Suprapubic skin (tissue), 4 donors: ENCODE measurements at regions not wholly inside any gene's neighbourhood (a gene's known extent, or its start where the extent isn't known, plus 50 kb on each side); places are given as distances from the start of the nearest gene placed in this dataset.

ENCODE experiments used
- DNase-seq, 2 donors: peaks; one replicate each; pipeline ENCODE4 v3.0.0-alpha.2; 2019; ENCODE audit warnings: low spot score in 2 of 2
- H3K27ac ChIP-seq: fragments of 200-600 bp; sonication (generic); one replicate; pipeline ENCODE4 v1.5.1; 2019
- H3K27me3 ChIP-seq: fragments of 200-600 bp; sonication (generic); one replicate; pipeline ENCODE4 v1.5.1; 2019
- H3K36me3 ChIP-seq: fragments of 200-600 bp; sonication (generic); one replicate; pipeline ENCODE4 v1.5.1; 2019
- H3K4me1 ChIP-seq: fragments of 200-600 bp; sonication (generic); one replicate; pipeline ENCODE4 v1.5.1; 2019
- H3K4me3 ChIP-seq: fragments of 200-600 bp; sonication (generic); one replicate; pipeline ENCODE4 v1.5.1; 2019; ENCODE audit warnings: mild to moderate bottlenecking
- H3K9me3 ChIP-seq: fragments of 200-600 bp; sonication (generic); one replicate; pipeline ENCODE4 v1.5.1; 2019
- EP300 ChIP-seq: sonication (generic); formaldehyde crosslinking; IDR thresholded peaks from one replicate; pipeline ENCODE4 v1.6.1; 2017; ENCODE audit warnings: antibody characterized with exemption
- POLR2A ChIP-seq, 2 donors: fragments of 450-650 bp; IDR thresholded peaks; one replicate each; pipeline ENCODE4 v1.6.1; 2017; ENCODE audit warnings: antibody characterized with exemption in 2 of 2, mild to moderate bottlenecking in 2 of 2, moderate library complexity in 2 of 2
- POLR2AphosphoS5 ChIP-seq, 3 donors: sonication (generic); formaldehyde crosslinking; IDR thresholded peaks; one replicate each; pipeline ENCODE4 v1.6.1; 2017; ENCODE audit warnings: antibody characterized with exemption in 3 of 3
- WGBS: methylation state at CpG from one replicate; pipeline ENCODE4 v1.1.5; 2018; 5-methylcytosine and 5-hydroxymethylcytosine counted together
- TF ChIP-seq, protein P1 (sequence below), 2 donors: fragments of 200-600 bp in 1 of 2; fragments of 450-650 bp in 1 of 2; sonication (generic) in 1 of 2; IDR thresholded peaks; one replicate each; pipeline ENCODE4 v1.5.1; 2016 to 2019; ENCODE audit warnings: antibody characterized with exemption in 2 of 2, mild to moderate bottlenecking in 1 of 2, moderate library complexity in 1 of 2

- no peak for DNase-seq
- no peak overlapping the region for H3K4me3 ChIP-seq
- no peaks in the 10 kb centered on the region for H3K27me3 ChIP-seq
- TF ChIP-seq POLR2AphosphoS5 (IDR thresholded peaks at IDR 0.05) (no peak), POLR2A (IDR thresholded peaks at IDR 0.05) (no peak), EP300 (no peak)
- TF ChIP-seq, protein P1, sequence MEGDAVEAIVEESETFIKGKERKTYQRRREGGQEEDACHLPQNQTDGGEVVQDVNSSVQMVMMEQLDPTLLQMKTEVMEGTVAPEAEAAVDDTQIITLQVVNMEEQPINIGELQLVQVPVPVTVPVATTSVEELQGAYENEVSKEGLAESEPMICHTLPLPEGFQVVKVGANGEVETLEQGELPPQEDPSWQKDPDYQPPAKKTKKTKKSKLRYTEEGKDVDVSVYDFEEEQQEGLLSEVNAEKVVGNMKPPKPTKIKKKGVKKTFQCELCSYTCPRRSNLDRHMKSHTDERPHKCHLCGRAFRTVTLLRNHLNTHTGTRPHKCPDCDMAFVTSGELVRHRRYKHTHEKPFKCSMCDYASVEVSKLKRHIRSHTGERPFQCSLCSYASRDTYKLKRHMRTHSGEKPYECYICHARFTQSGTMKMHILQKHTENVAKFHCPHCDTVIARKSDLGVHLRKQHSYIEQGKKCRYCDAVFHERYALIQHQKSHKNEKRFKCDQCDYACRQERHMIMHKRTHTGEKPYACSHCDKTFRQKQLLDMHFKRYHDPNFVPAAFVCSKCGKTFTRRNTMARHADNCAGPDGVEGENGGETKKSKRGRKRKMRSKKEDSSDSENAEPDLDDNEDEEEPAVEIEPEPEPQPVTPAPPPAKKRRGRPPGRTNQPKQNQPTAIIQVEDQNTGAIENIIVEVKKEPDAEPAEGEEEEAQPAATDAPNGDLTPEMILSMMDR (IDR thresholded peaks at IDR 0.05): no peak
- WGBS: no CpG with 5 or more reads among the region's 4 CpGs
- H3K36me3 ChIP-seq: no peaks in the 10 kb centered on the region
- no peaks in the 10 kb centered on the region for H3K9me3 ChIP-seq
- no peak overlapping the region for H3K27ac ChIP-seq
- H3K4me1 ChIP-seq: no peaks in the 10 kb centered on the region
Measured at GRCh38 chr4:143071351-143071750, 113.4 kb upstream of the USP38 start.

DNA sequence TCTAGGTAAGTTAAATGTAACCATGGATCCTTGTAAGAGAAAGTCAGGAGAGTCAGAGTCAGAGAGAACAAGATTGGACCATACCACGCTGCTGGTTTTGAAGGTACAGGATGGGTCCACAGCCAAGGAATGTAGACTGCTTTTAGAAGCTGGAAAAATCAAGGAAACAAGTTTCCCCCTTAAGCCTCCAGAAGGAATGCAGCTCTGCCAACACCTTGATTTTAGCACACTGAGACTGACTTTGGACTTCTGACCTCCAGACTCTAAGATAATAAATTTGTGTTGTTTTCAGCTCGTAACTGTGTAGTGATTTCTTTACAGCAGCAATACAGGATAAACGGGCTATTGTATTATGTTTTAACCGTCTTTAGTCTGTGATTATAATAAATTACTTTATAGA is 108.0 kb upstream of the USP38 start:
- Histone ChIP-seq H3K9me3 (no peaks in the 10 kb centered on the region), H3K4me1 (no peaks in the 10 kb centered on the region), H3K4me3 (no peak overlapping the region), H3K27me3 (no peaks in the 10 kb centered on the region), H3K36me3 (no peaks in the 10 kb centered on the region), H3K27ac (no peak overlapping the region)
- no peak for DNase-seq
- WGBS: 52% methylated on average over 4 of the region's 4 CpGs
- TF ChIP-seq, protein P1 (IDR thresholded peaks at IDR 0.05): no peak
- TF ChIP-seq POLR2A (IDR thresholded peaks at IDR 0.05): no peak
- TF ChIP-seq POLR2AphosphoS5 (IDR thresholded peaks at IDR 0.05): no peak
- no peak for TF ChIP-seq EP300

- Histone ChIP-seq H3K27me3 (no peaks in the 10 kb centered on the region), H3K4me1 (peaks cover 11% of the 10 kb centered on the region), H3K36me3 (no peaks in the 10 kb centered on the region), H3K9me3 (no peaks in the 10 kb centered on the region), H3K27ac (no peak overlapping the region), H3K4me3 (no peak overlapping the region)
- 65% methylated on average over 1 of the region's 1 CpG for WGBS
- no peak for TF ChIP-seq POLR2AphosphoS5 (IDR thresholded peaks at IDR 0.05)
- DNase-seq: no peak
Measured at GRCh38 chr4:143082701-143083100, 102.0 kb upstream of the USP38 start.

GRCh38 chr4:143083756-143084472 is 100.8 kb upstream of the USP38 start:
- no peak for TF ChIP-seq POLR2A (IDR thresholded peaks at IDR 0.05)
- TF ChIP-seq EP300: no peak
- no peak for TF ChIP-seq POLR2AphosphoS5 (IDR thresholded peaks at IDR 0.05)
- TF ChIP-seq, protein P1 (IDR thresholded peaks at IDR 0.05): no peak
- Histone ChIP-seq H3K4me3 (no peak overlapping the region), H3K27me3 (no peaks in the 10 kb centered on the region), H3K36me3 (no peaks in the 10 kb centered on the region), H3K9me3 (no peaks in the 10 kb centered on the region), H3K4me1 (peaks cover 11% of the 10 kb centered on the region), H3K27ac (no peak overlapping the region)
- no peak for DNase-seq
- WGBS: 16% methylated on average over 2 of the region's 2 CpGs

DNA sequence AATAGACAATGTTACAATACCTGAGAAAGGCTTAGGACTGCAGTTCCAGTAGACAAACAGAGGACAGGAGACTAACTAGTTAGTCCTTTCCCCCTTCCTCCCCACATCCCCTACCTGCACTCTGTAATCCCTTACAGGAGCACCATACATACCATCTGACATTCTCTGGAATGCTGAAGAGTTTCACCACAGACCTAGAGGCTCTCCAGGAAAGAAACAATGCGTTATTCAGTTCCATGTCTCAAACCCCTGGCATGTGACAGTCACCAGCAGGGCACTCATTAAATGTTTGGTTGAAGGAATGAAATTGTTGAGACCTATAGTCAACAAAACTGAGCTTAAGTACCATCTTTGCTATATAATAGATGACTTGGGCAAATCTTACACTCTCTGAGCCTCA is 100.2 kb upstream of the USP38 start:
- DNase-seq: no peak
- 71% methylated on average over 1 of the region's 1 CpG for WGBS
- H3K27ac ChIP-seq: no peak overlapping the region

More for the DNA sequence above, 100.2 kb upstream of the USP38 start:
- TF ChIP-seq EP300: no peak
- no peak for TF ChIP-seq POLR2A (IDR thresholded peaks at IDR 0.05)
- TF ChIP-seq, protein P1 (IDR thresholded peaks at IDR 0.05): no peak
- no peak for TF ChIP-seq POLR2AphosphoS5 (IDR thresholded peaks at IDR 0.05)
- Histone ChIP-seq H3K9me3 (no peaks in the 10 kb centered on the region), H3K4me1 (peaks cover 11% of the 10 kb centered on the region), H3K36me3 (no peaks in the 10 kb centered on the region), H3K4me3 (no peak overlapping the region), H3K27me3 (no peaks in the 10 kb centered on the region)
